GM23338 (cell line): ENCODE measurements at regions not wholly inside any gene's neighbourhood (a gene's known extent, or its start where the extent isn't known, plus 50 kb on each side); places are given as distances from the start of the nearest gene placed in this dataset.

ENCODE experiments used
- ATAC-seq: fragments of 200-7000 bp; cut with Tn5 transposase; 3 replicates; pipeline ENCODE4 v1.9.1; 2020
- DNase-seq: peaks from one replicate; pipeline ENCODE4 v3.0.0-alpha.2; 2015; ENCODE audit warnings: low spot score
- H2AFZ ChIP-seq: fragments of 200-600 bp; sonication (generic); 2 replicates; pipeline ENCODE4 v1.8.0; 2016; ENCODE audit warnings: antibody characterized with exemption, mild to moderate bottlenecking, moderate library complexity
- H3F3A ChIP-seq: fragments of 200-600 bp; sonication (generic); replicated peaks from 2 replicates; pipeline ENCODE4 v1.8.0; 2017; ENCODE audit warnings: antibody characterized with exemption, mixed run types, low read depth
- H3K27ac ChIP-seq: fragments of 200-600 bp; sonication (generic); 2 replicates; pipeline ENCODE4 v1.6.1; 2016; ENCODE audit warnings: low read depth
- H3K27me3 ChIP-seq: fragments of 200-600 bp; sonication (generic); 2 replicates; pipeline ENCODE4 v1.8.0; 2016; ENCODE audit warnings: mild to moderate bottlenecking, mixed run types, moderate library complexity; ENCODE audit not compliant: insufficient read depth
- H3K36me3 ChIP-seq: fragments of 200-600 bp; sonication (generic); 2 replicates; pipeline ENCODE4 v1.8.0; 2016; ENCODE audit warnings: mild to moderate bottlenecking; ENCODE audit not compliant: insufficient read depth
- H3K4me1 ChIP-seq: fragments of 200-600 bp; sonication (generic); 2 replicates; pipeline ENCODE4 v1.8.0; 2016; ENCODE audit warnings: mild to moderate bottlenecking, moderate library complexity; ENCODE audit not compliant: insufficient read depth
- H3K4me2 ChIP-seq: fragments of 200-600 bp; sonication (generic); 2 replicates; pipeline ENCODE4 v1.7.1; 2017; ENCODE audit warnings: mixed run types
- H3K4me3 ChIP-seq: fragments of 200-600 bp; sonication (generic); 2 replicates; pipeline ENCODE4 v1.6.1; 2016; ENCODE audit warnings: mixed run types
- H3K79me2 ChIP-seq: fragments of 200-600 bp; sonication (generic); replicated peaks from 2 replicates; pipeline ENCODE4 v1.8.0; 2017; ENCODE audit warnings: mild to moderate bottlenecking; ENCODE audit not compliant: insufficient read depth
- H3K9me2 ChIP-seq: fragments of 200-600 bp; sonication (generic); 2 replicates; pipeline ENCODE4 v1.8.0; 2017; ENCODE audit not compliant: insufficient read depth
- H4K20me1 ChIP-seq: fragments of 200-600 bp; sonication (generic); replicated peaks from 2 replicates; pipeline ENCODE4 v1.8.0; 2017; ENCODE audit warnings: mild to moderate bottlenecking; ENCODE audit not compliant: insufficient read depth
- H3K27ac Mint-ChIP-seq: 2 replicates; pipeline ENCODE4 v1.8.0; 2020; ENCODE audit warnings: inconsistent platforms, mild to moderate bottlenecking, moderate library complexity, mixed read lengths
- H3K27me3 Mint-ChIP-seq: 3 replicates; pipeline ENCODE4 v1.8.0; 2022; ENCODE audit warnings: low read depth, mild to moderate bottlenecking, moderate library complexity, mixed read lengths, inconsistent platforms; ENCODE audit not compliant: insufficient read depth, poor library complexity
- H3K36me3 Mint-ChIP-seq: 3 replicates; pipeline ENCODE4 v1.8.0; 2021; ENCODE audit warnings: low read depth, mild to moderate bottlenecking, inconsistent platforms, moderate library complexity, mixed read lengths
- H3K4me1 Mint-ChIP-seq: 3 replicates; pipeline ENCODE4 v1.8.0; 2020; ENCODE audit warnings: mild to moderate bottlenecking, inconsistent platforms, mixed read lengths
- H3K4me3 Mint-ChIP-seq: 3 replicates; pipeline ENCODE4 v1.8.0; 2021; ENCODE audit warnings: moderate library complexity, mild to moderate bottlenecking, inconsistent platforms, mixed read lengths
- H3K9me3 Mint-ChIP-seq: 3 replicates; pipeline ENCODE4 v1.8.0; 2020; ENCODE audit warnings: moderate library complexity, mild to moderate bottlenecking, inconsistent platforms, mixed read lengths
- CTCF ChIP-seq, 2 experiments: fragments of 200-600 bp in 1 of 2; sonication (generic) in 1 of 2; conservative IDR thresholded peaks; 2 replicates each; pipeline versions ENCODE4 v1.5.1 to v1.6.1; 2016 to 2017; ENCODE audit warnings: antibody characterized with exemption in 2 of 2, low read depth in 2 of 2, mild to moderate bottlenecking in 2 of 2, moderate library complexity in 1 of 2
- JUNB ChIP-seq: IDR thresholded peaks from one replicate; pipeline ENCODE4 v1.6.1; 2016; ENCODE audit warnings: antibody characterized with exemption; ENCODE audit not compliant: unreplicated experiment
- STAT1 ChIP-seq: IDR thresholded peaks from one replicate; pipeline ENCODE4 v1.6.1; 2016; ENCODE audit warnings: antibody characterized with exemption; ENCODE audit not compliant: unreplicated experiment
- TF ChIP-seq, protein P1 (sequence below): fragments of 250-450 bp; sonication (Bioruptor Pico); IDR thresholded peaks from 2 replicates; pipeline ENCODE4 v1.5.0; 2020; ENCODE audit warnings: mild to moderate bottlenecking, moderate library complexity

GRCh38 chr6:129776542-129777330 lies 66.8 kb upstream of the ARHGAP18 start (continued):
- TF ChIP-seq, protein P1, sequence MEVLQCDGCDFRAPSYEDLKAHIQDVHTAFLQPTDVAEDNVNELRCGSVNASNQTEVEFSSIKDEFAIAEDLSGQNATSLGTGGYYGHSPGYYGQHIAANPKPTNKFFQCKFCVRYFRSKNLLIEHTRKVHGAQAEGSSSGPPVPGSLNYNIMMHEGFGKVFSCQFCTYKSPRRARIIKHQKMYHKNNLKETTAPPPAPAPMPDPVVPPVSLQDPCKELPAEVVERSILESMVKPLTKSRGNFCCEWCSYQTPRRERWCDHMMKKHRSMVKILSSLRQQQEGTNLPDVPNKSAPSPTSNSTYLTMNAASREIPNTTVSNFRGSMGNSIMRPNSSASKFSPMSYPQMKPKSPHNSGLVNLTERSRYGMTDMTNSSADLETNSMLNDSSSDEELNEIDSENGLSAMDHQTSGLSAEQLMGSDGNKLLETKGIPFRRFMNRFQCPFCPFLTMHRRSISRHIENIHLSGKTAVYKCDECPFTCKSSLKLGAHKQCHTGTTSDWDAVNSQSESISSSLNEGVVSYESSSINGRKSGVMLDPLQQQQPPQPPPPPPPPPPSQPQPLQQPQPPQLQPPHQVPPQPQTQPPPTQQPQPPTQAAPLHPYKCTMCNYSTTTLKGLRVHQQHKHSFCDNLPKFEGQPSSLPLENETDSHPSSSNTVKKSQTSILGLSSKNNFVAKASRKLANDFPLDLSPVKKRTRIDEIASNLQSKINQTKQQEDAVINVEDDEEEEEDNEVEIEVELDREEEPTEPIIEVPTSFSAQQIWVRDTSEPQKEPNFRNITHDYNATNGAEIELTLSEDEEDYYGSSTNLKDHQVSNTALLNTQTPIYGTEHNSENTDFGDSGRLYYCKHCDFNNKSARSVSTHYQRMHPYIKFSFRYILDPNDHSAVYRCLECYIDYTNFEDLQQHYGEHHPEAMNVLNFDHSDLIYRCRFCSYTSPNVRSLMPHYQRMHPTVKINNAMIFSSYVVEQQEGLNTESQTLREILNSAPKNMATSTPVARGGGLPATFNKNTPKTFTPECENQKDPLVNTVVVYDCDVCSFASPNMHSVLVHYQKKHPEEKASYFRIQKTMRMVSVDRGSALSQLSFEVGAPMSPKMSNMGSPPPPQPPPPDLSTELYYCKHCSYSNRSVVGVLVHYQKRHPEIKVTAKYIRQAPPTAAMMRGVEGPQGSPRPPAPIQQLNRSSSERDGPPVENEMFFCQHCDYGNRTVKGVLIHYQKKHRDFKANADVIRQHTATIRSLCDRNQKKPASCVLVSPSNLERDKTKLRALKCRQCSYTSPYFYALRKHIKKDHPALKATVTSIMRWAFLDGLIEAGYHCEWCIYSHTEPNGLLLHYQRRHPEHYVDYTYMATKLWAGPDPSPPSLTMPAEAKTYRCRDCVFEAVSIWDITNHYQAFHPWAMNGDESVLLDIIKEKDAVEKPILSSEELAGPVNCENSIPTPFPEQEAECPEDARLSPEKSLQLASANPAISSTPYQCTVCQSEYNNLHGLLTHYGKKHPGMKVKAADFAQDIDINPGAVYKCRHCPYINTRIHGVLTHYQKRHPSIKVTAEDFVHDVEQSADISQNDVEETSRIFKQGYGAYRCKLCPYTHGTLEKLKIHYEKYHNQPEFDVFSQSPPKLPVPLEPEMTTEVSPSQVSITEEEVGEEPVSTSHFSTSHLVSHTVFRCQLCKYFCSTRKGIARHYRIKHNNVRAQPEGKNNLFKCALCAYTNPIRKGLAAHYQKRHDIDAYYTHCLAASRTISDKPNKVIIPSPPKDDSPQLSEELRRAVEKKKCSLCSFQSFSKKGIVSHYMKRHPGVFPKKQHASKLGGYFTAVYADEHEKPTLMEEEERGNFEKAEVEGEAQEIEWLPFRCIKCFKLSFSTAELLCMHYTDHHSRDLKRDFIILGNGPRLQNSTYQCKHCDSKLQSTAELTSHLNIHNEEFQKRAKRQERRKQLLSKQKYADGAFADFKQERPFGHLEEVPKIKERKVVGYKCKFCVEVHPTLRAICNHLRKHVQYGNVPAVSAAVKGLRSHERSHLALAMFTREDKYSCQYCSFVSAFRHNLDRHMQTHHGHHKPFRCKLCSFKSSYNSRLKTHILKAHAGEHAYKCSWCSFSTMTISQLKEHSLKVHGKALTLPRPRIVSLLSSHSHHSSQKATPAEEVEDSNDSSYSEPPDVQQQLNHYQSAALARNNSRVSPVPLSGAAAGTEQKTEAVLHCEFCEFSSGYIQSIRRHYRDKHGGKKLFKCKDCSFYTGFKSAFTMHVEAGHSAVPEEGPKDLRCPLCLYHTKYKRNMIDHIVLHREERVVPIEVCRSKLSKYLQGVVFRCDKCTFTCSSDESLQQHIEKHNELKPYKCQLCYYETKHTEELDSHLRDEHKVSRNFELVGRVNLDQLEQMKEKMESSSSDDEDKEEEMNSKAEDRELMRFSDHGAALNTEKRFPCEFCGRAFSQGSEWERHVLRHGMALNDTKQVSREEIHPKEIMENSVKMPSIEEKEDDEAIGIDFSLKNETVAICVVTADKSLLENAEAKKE (CRISPR knock-in tag), result no peak
- TF ChIP-seq STAT1 (no peak), JUNB (no peak)

DNA sequence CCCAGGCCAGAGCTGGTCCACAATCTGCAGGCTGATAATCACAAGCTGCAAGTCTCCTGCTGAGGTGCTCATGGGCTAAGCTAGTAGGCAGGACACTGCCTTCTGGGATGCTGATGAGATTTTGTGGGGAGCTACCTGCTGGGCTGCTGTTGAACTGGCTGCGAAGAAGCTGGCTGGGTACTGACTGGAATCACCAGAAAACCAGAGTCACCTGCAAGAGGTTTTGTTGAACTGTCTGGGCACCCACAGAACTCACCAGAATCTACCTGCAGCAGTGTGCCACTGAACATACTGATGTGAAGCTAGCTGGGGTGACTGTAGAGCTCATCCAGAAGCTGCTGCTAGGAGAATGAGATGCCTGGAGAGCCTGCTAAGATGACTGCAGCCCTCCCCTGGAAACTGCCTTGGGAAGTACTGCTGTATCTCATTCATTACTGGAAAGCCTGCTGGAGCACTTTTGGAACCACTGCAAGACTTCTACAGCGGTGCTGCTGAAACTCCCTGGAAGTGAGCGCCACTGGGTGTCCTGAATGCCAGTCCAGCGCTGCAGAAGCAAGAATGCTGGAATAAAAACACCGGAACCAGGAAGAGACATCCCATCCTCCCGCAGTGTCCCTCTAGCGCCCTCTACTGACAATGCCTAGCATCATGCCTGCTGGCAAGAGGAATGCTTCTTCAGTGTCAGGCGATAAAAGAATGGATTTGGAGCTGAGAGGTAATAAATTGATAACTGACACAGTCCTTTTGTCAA lies 64.9 kb upstream of the ARHGAP18 start:
- Mint-ChIP-seq H3K4me3 (peak overlapping the region; percentile 63; the same call in 2 of the 3 replicates), H3K36me3 (no peaks in the 10 kb centered on the region; the same call in 2 of the 3 replicates)
- H3K4me2 ChIP-seq, result peak overlapping the region; percentile 77
- TF ChIP-seq JUNB (no peak), CTCF (conservative IDR thresholded peaks at IDR 0.05; ENCODE audit: low read depth in 2 of 2) (peak; percentile 98)
- TF ChIP-seq, protein P1 (CRISPR knock-in tag), result peak; percentile 50; the same call in 1 of the 2 replicates

More for the DNA sequence above, 64.9 kb upstream of the ARHGAP18 start:
- DNase-seq, result peak; percentile 93
- no peaks in the 10 kb centered on the region for H3K9me2 ChIP-seq
- H4K20me1 ChIP-seq, result no peaks in the 10 kb centered on the region
- peaks cover 2% of the 10 kb centered on the region for H3K27me3 Mint-ChIP-seq
- no peaks in the 10 kb centered on the region for H3K27me3 ChIP-seq
- H3K9me3 Mint-ChIP-seq, result peaks cover 5% of the 10 kb centered on the region; the same call in 2 of the 3 replicates
- H2AFZ ChIP-seq, result peak overlapping the region; percentile 99
- H3K36me3 ChIP-seq, result no peaks in the 10 kb centered on the region
- H3K4me1 ChIP-seq, result no peaks in the 10 kb centered on the region
- ATAC-seq, result peak; percentile 97
- H3F3A ChIP-seq, result no peaks in the 10 kb centered on the region
- H3K27ac ChIP-seq, result no peak overlapping the region
- no peak overlapping the region for H3K27ac Mint-ChIP-seq
- peaks cover 5% of the 10 kb centered on the region; the same call in 1 of the 3 replicates for H3K4me1 Mint-ChIP-seq
- peak overlapping the region; percentile 44; the same call in 1 of the 2 replicates for H3K4me3 ChIP-seq
- no peaks in the 10 kb centered on the region for H3K79me2 ChIP-seq
